PC-9 (cell line): ENCODE measurements at regions not wholly inside any gene's neighbourhood (a gene's known extent, or its start where the extent isn't known, plus 50 kb on each side); places are given as distances from the start of the nearest gene placed in this dataset.

Experiments
- EZH2 ChIP-seq: fragments of 200-600 bp; sonication (generic); IDR thresholded peaks from 2 replicates; pipeline ENCODE4 v1.8.0; 2017; ENCODE audit warnings: antibody characterized with exemption, low read depth
- TF ChIP-seq, protein P1 (sequence below): fragments of 200-600 bp; sonication (generic); conservative IDR thresholded peaks from 2 replicates; pipeline ENCODE4 v1.6.1; 2017; ENCODE audit warnings: mixed run types, antibody characterized with exemption, mild to moderate bottlenecking, moderate library complexity

DNA sequence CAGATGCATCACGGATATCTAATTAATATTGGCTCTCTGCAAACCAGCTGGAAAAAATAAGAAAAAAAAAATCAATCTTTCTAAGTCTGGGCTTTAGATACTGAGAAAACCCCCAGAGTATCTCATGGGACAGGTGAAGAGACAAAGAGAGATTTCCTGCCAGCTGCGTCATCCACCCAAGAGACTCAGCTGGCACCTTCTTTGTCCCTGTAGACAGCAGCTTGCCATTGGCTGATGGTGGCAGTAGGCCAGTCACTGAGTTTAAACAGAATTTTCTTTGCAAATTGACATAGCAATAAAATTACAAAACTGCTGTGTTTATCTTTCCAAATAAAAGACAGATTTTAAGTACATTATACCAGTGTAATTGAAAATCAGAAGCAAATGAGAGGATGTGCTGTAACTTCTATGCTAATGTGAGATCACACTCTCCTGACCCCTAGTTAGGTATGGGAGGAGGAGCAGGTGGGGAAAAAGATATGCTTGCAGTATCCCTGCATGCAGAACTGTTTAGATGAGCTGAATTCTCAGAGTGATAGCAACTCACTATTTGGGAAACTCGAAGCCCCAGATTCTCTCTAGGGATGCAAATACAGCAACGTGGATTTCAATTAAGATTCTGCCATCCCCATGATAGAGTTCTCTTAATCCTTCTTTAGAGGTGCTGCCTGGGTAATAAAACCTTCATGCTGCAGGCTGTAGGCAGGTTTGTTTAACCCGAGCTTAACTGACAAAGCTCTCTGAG is 72.2 kb downstream of the NMUR2 start:
- TF ChIP-seq, protein P1, sequence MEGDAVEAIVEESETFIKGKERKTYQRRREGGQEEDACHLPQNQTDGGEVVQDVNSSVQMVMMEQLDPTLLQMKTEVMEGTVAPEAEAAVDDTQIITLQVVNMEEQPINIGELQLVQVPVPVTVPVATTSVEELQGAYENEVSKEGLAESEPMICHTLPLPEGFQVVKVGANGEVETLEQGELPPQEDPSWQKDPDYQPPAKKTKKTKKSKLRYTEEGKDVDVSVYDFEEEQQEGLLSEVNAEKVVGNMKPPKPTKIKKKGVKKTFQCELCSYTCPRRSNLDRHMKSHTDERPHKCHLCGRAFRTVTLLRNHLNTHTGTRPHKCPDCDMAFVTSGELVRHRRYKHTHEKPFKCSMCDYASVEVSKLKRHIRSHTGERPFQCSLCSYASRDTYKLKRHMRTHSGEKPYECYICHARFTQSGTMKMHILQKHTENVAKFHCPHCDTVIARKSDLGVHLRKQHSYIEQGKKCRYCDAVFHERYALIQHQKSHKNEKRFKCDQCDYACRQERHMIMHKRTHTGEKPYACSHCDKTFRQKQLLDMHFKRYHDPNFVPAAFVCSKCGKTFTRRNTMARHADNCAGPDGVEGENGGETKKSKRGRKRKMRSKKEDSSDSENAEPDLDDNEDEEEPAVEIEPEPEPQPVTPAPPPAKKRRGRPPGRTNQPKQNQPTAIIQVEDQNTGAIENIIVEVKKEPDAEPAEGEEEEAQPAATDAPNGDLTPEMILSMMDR: no peak
- TF ChIP-seq EZH2: no peak
